Chondrocyte (in vitro differentiated cells): ENCODE measurements at regions not wholly inside any gene's neighbourhood (a gene's known extent, or its start where the extent isn't known, plus 50 kb on each side); places are given as distances from the start of the nearest gene placed in this dataset.
"Not testable (repeated sequence)": the region's sequence is repeated elsewhere in the genome, so short reads cannot be mapped to it uniquely, and the experiment has no call there.

Experiments
- DNase-seq: peaks from one replicate; pipeline ENCODE4 v3.0.0; 2021; ENCODE audit warnings: mixed read lengths, low spot score
- H3K27ac Mint-ChIP-seq: one replicate; pipeline ENCODE4 v1.8.0; 2021; ENCODE audit warnings: mild to moderate bottlenecking, moderate library complexity, mixed read lengths; ENCODE audit not compliant: unreplicated experiment
- H3K27me3 Mint-ChIP-seq: 2 replicates; pipeline ENCODE4 v1.8.0; 2021; ENCODE audit warnings: low read depth, mixed read lengths
- H3K36me3 Mint-ChIP-seq: 2 replicates; pipeline ENCODE4 v1.8.0; 2021; ENCODE audit warnings: low read depth, mixed read lengths
- H3K4me1 Mint-ChIP-seq: 2 replicates; pipeline ENCODE4 v1.8.0; 2021; ENCODE audit warnings: low read depth, mild to moderate bottlenecking, mixed read lengths
- H3K4me3 Mint-ChIP-seq: one replicate; pipeline ENCODE4 v1.8.0; 2021; ENCODE audit warnings: mild to moderate bottlenecking, moderate library complexity, mixed read lengths; ENCODE audit not compliant: unreplicated experiment
- H3K9me3 Mint-ChIP-seq: 2 replicates; pipeline ENCODE4 v1.8.0; 2021; ENCODE audit warnings: low read depth, mixed read lengths
- CTCF ChIP-seq: fragments of 200-600 bp; sonication (generic); IDR thresholded peaks from 2 replicates; pipeline ENCODE4 v1.5.0; 2021; ENCODE audit warnings: antibody characterized with exemption, mild to moderate bottlenecking, moderate library complexity

DNA sequence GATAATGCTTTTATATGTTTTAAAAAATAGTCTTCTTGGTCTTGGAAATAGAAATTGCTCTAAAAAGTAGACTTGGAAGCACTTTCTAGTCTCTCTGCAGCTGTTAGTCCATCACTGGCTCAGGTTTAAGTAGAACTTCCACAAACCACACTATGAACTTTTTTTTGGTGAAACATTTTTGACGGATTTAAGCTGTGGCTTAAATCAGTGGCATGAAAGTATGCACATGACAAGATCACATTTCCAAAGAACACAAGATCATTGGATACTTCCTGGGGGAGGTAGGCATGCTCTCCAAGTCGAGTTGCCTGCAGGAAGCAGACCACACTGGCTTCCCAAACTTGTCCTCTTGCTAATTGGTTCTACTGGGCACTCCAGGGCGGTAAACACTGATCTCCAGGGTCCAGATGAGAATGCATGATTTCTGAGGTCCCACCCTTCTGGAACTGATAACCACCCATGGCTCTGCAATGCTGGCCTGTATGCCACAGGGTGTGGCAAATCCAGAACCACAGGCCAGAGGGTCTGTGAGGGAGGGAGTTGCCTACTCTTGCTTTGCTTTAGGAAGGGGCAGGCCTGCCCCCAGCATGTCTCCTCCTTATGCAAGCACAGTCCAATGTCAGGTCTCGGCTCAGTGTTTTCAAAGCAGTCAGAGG, 331.9 kb upstream of the SFRP2 start:
- peaks cover 2% of the 10 kb centered on the region for H3K36me3 Mint-ChIP-seq
- no peaks in the 10 kb centered on the region for H3K27me3 Mint-ChIP-seq
- DNase-seq = no peak
- H3K27ac Mint-ChIP-seq = no peak overlapping the region
- peaks cover 31% of the 10 kb centered on the region for H3K4me1 Mint-ChIP-seq
- no peaks in the 10 kb centered on the region for H3K9me3 Mint-ChIP-seq
- no peak overlapping the region for H3K4me3 Mint-ChIP-seq
- no peak for TF ChIP-seq CTCF

- Mint-ChIP-seq H3K27ac (no peak overlapping the region), H3K4me1 (peaks cover 27% of the 10 kb centered on the region), H3K4me3 (no peak overlapping the region), H3K36me3 (peaks cover 2% of the 10 kb centered on the region), H3K9me3 (no peaks in the 10 kb centered on the region), H3K27me3 (no peaks in the 10 kb centered on the region)
- TF ChIP-seq CTCF = no peak
- DNase-seq = no peak
Observed at GRCh38 chr4:154120006-154120676, 331.3 kb upstream of the SFRP2 start.

GRCh38 chr4:154119317-154119716, 330.4 kb upstream of the SFRP2 start:
- TF ChIP-seq CTCF = peak; percentile 46
- Mint-ChIP-seq H3K4me1 (peaks cover 19% of the 10 kb centered on the region), H3K4me3 (no peak overlapping the region), H3K27me3 (no peaks in the 10 kb centered on the region), H3K27ac (no peak overlapping the region), H3K9me3 (peaks cover 3% of the 10 kb centered on the region), H3K36me3 (peaks cover 2% of the 10 kb centered on the region)
- no peak for DNase-seq

GRCh38 chr4:154117726-154118125, 328.8 kb upstream of the SFRP2 start:
- not testable (repeated sequence) for DNase-seq, H3K4me3 Mint-ChIP-seq, H3K27ac Mint-ChIP-seq, H3K36me3 Mint-ChIP-seq, H3K27me3 Mint-ChIP-seq
- Mint-ChIP-seq H3K9me3 (peaks cover 16% of the 10 kb centered on the region), H3K4me1 (peaks cover 14% of the 10 kb centered on the region)

DNA sequence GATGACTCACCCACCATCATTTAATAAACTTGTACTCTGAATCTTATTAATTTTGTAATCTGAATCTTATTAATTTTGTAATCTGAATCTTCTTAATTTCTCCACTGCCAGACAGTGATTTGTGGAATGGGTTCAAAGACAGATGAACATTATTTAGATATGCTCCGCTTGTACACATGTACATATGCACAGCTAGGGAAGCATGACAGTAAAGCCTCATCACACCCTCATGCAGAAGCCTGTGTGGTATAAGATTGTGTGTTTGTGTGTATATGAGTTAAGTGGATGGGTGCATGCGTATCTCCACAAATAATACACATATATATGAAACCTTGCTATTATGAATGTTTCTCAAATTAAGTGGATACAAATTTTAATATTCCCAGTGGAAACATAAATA, 318.5 kb upstream of the SFRP2 start:
- no peak for DNase-seq
- no peak for TF ChIP-seq CTCF
- no peak overlapping the region for H3K4me3 Mint-ChIP-seq
- no peaks in the 10 kb centered on the region for H3K4me1 Mint-ChIP-seq
- H3K36me3 Mint-ChIP-seq = peaks cover 16% of the 10 kb centered on the region
- H3K27ac Mint-ChIP-seq = no peak overlapping the region
- H3K27me3 Mint-ChIP-seq = no peaks in the 10 kb centered on the region
- H3K9me3 Mint-ChIP-seq = peaks cover 30% of the 10 kb centered on the region

DNA sequence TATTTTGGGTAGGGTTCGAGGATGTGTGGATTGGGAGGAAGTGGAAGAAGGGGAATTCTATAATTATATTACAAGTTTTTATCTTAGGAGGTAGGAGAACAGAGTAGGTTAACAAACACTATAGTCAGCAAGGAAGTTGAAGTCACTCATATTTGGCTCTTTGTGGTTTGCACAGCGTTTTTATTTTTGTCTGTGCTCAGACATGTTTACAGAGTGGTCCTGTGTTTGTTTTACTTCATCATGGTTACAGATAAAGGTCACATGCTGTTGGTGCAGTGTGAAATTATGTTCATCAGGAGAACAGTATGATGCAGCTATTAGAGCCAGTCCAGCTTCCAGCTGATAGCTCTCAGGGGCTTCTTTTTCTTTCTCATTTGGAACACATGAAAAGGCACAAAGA, 299.9 kb upstream of the SFRP2 start:
- Mint-ChIP-seq H3K36me3 (peaks cover 2% of the 10 kb centered on the region), H3K9me3 (no peaks in the 10 kb centered on the region), H3K4me3 (no peak overlapping the region), H3K4me1 (peaks cover 17% of the 10 kb centered on the region), H3K27ac (peak overlapping the region; percentile 70), H3K27me3 (no peaks in the 10 kb centered on the region)
- no peak for DNase-seq
- TF ChIP-seq CTCF = no peak
